H1 (cell line): ENCODE measurements at regions not wholly inside any gene's neighbourhood (a gene's known extent, or its start where the extent isn't known, plus 50 kb on each side); places are given as distances from the start of the nearest gene placed in this dataset.

Source experiments
- ATF3 ChIP-seq: IDR thresholded peaks from 2 replicates; pipeline ENCODE4 v1.6.1; 2011; ENCODE audit warnings: low read depth, mild to moderate bottlenecking, low read length; ENCODE audit not compliant: insufficient read depth
- CBX8 ChIP-seq: fragments of 300-800, 300-1000 bp; sonication (generic); IDR thresholded peaks from 2 replicates; pipeline ENCODE4 v1.7.1; 2016; ENCODE audit warnings: low read depth, low read length, borderline replicate concordance
- CHD1 ChIP-seq: IDR thresholded peaks from 2 replicates; pipeline ENCODE4 v1.6.1; 2012; ENCODE audit warnings: low read depth, low read length, improper control_type of control experiment
- CTCF ChIP-seq, 3 experiments: IDR thresholded peaks; 1 replicate in 2 of 3; 2 replicates in 1 of 3; pipeline versions ENCODE4 v1.5.1 to v1.6.1; 2011; ENCODE audit warnings: low read length in 3 of 3, mild to moderate bottlenecking in 3 of 3, inconsistent platforms in 2 of 3, low read depth in 1 of 3, moderate library complexity in 1 of 3; ENCODE audit not compliant: insufficient read depth in 1 of 3; ENCODE audit errors: control extremely low read depth in 1 of 3
- EZH2 ChIP-seq: fragments of 200-600 bp; sonication (generic); IDR thresholded peaks from 2 replicates; pipeline ENCODE4 v1.7.1; 2012; ENCODE audit warnings: low read depth, mild to moderate bottlenecking, moderate library complexity, low read length, inconsistent platforms; ENCODE audit not compliant: severe bottlenecking
- FOSL1 ChIP-seq: IDR thresholded peaks from 2 replicates; pipeline ENCODE4 v1.6.1; 2011; ENCODE audit warnings: mild to moderate bottlenecking, low read depth, low read length, moderate library complexity; ENCODE audit not compliant: insufficient read depth
- MAX ChIP-seq: IDR thresholded peaks from 2 replicates; pipeline ENCODE4 v1.6.1; 2012; ENCODE audit warnings: inconsistent platforms
- POLR2A ChIP-seq, 2 experiments: IDR thresholded peaks; 1 replicate in 1 of 2; 2 replicates in 1 of 2; pipeline ENCODE4 v1.6.1; 2011; ENCODE audit warnings: low read depth in 2 of 2, low read length in 2 of 2, mild to moderate bottlenecking in 2 of 2; ENCODE audit errors: control extremely low read depth in 1 of 2
- TAF1 ChIP-seq: IDR thresholded peaks from 2 replicates; pipeline ENCODE4 v1.6.1; 2011; ENCODE audit warnings: mild to moderate bottlenecking, low read depth, low read length

- no peak for TF ChIP-seq CBX8
- no peak for TF ChIP-seq CTCF (IDR thresholded peaks at IDR 0.05; ENCODE audit: control extremely low read depth in 1 of 3, insufficient read depth in 1 of 3, low read depth in 1 of 3, low read length in 3 of 3)
- no peak for TF ChIP-seq ATF3
- TF ChIP-seq CHD1, result no peak
- TF ChIP-seq POLR2A (IDR thresholded peaks at IDR 0.05; ENCODE audit: control extremely low read depth in 1 of 2, low read depth in 2 of 2, low read length in 2 of 2), result no peak
- no peak for TF ChIP-seq EZH2
- no peak for TF ChIP-seq TAF1
- TF ChIP-seq FOSL1, result no peak
- no peak for TF ChIP-seq MAX
These were observed 209.4 kb upstream of the RFX3 start for GRCh38 chr9:3735251-3735650.
